ENCODE measurements at regions not wholly inside any gene's neighbourhood (a gene's known extent, or its start where the extent isn't known, plus 50 kb on each side); places are given as distances from the start of the nearest gene placed in this dataset.

- no peaks in the 10 kb centered on the region for H3K36me3 ChIP-seq (ENCODE audit: control insufficient read depth, insufficient read depth, low read length)
- no peaks in the 10 kb centered on the region for H3K27me3 ChIP-seq (replicated peaks; ENCODE audit: control insufficient read depth, insufficient read depth, low read length)
- H3K4me3 ChIP-seq (replicated peaks; ENCODE audit: low read depth, low read length): no peak overlapping the region
- DNase-seq (ENCODE audit: extremely low read depth, insufficient read length): no peak
- TF ChIP-seq CTCF (IDR thresholded peaks at IDR 0.05; ENCODE audit: insufficient read depth, low read length, poor library complexity, severe bottlenecking): no peak
These were observed 1492.2 kb upstream of the TENM3 start for GRCh38 chr4:180751009-180751408.

GRCh38 chr4:180757927-180758326 is 1485.3 kb upstream of the TENM3 start:
- no peaks in the 10 kb centered on the region for H3K27me3 ChIP-seq (replicated peaks; ENCODE audit: control insufficient read depth, insufficient read depth, low read length)
- H3K4me3 ChIP-seq (replicated peaks; ENCODE audit: low read depth, low read length): no peak overlapping the region
- TF ChIP-seq CTCF (IDR thresholded peaks at IDR 0.05; ENCODE audit: insufficient read depth, low read length, poor library complexity, severe bottlenecking): no peak
- no peak for DNase-seq (ENCODE audit: extremely low read depth, insufficient read length)
- H3K36me3 ChIP-seq (ENCODE audit: control insufficient read depth, insufficient read depth, low read length): no peaks in the 10 kb centered on the region

GRCh38 chr4:180766045-180766444 is 1477.2 kb upstream of the TENM3 start:
- DNase-seq (ENCODE audit: extremely low read depth, insufficient read length): no peak
- no peak for TF ChIP-seq CTCF (IDR thresholded peaks at IDR 0.05; ENCODE audit: insufficient read depth, low read length, poor library complexity, severe bottlenecking)
- Histone ChIP-seq H3K36me3 (ENCODE audit: control insufficient read depth, insufficient read depth, low read length) (no peaks in the 10 kb centered on the region), H3K4me3 (replicated peaks; ENCODE audit: low read depth, low read length) (no peak overlapping the region), H3K27me3 (replicated peaks; ENCODE audit: control insufficient read depth, insufficient read depth, low read length) (no peaks in the 10 kb centered on the region)

GRCh38 chr4:180766944-180767729 is 1476.1 kb upstream of the TENM3 start:
- no peak for TF ChIP-seq CTCF (IDR thresholded peaks at IDR 0.05; ENCODE audit: insufficient read depth, low read length, poor library complexity, severe bottlenecking)
- Histone ChIP-seq H3K4me3 (replicated peaks; ENCODE audit: low read depth, low read length) (no peak overlapping the region), H3K36me3 (ENCODE audit: control insufficient read depth, insufficient read depth, low read length) (no peaks in the 10 kb centered on the region), H3K27me3 (replicated peaks; ENCODE audit: control insufficient read depth, insufficient read depth, low read length) (no peaks in the 10 kb centered on the region)
- DNase-seq (ENCODE audit: extremely low read depth, insufficient read length): no peak

GRCh38 chr4:180768610-180769009 is 1474.6 kb upstream of the TENM3 start:
- Histone ChIP-seq H3K36me3 (ENCODE audit: control insufficient read depth, insufficient read depth, low read length) (no peaks in the 10 kb centered on the region), H3K4me3 (replicated peaks; ENCODE audit: low read depth, low read length) (no peak overlapping the region), H3K27me3 (replicated peaks; ENCODE audit: control insufficient read depth, insufficient read depth, low read length) (no peaks in the 10 kb centered on the region)
- TF ChIP-seq CTCF (IDR thresholded peaks at IDR 0.05; ENCODE audit: insufficient read depth, low read length, poor library complexity, severe bottlenecking): no peak
- no peak for DNase-seq (ENCODE audit: extremely low read depth, insufficient read length)
